ENCODE measurements at regions not wholly inside any gene's neighbourhood (a gene's known extent, or its start where the extent isn't known, plus 50 kb on each side); places are given as distances from the start of the nearest gene placed in this dataset.
A peak's percentile ranks its signal among the peaks of the same experiment; 100 is the strongest.
"Not testable (repeated sequence)": the region's sequence is repeated elsewhere in the genome, so short reads cannot be mapped to it uniquely, and the experiment has no call there.

DNA sequence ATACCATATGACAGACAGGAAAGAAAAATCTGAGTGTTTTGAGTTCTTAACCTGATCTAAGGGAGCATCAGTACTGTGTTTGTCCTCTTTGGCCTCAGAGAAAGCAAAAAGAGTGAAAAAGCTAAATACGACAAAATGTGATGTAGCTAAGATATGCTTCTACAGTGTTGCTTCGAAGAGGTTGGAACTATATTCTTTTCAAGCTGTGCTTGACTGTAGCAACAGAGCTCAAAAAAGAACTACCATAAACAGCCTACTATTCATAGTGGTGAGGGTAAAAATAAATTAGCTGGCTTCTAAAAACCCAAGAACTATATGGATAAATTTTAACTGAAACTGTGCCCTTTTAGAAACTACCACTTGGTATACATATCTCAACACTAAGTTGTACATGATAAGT is 881.8 kb upstream of the PCDH10 start:
- DNase-seq = no peak

GRCh38 chr4:132269303-132269990 is 879.6 kb upstream of the PCDH10 start:
- no peak for DNase-seq

GRCh38 chr4:132275583-132276121 is 873.4 kb upstream of the PCDH10 start:
- no peak for DNase-seq

GRCh38 chr4:132276185-132276584 is 872.9 kb upstream of the PCDH10 start:
- no peak for DNase-seq

DNA sequence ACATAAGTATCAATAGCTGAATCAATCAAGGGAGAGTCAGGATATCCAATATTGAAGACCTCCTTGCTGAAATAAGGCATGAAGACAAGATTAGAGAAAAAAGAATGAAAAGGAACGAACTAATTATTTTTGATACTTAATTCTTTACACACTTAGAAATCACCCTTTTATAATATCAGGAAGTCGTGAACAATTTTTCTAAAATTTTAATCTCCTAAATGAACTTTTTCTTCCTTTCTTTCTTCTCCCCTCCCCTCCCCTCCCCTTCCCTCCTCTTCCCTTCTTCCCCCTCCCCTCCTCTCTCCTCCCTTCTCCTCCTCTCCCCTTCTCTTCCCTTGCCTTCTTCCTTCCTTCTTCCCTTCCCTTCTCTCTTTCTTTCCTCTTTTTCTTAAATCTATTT is 872.1 kb upstream of the PCDH10 start:
- DNase-seq = no peak

- DNase-seq = no peak
These were observed 867.4 kb upstream of the PCDH10 start for GRCh38 chr4:132281733-132282132.

DNA sequence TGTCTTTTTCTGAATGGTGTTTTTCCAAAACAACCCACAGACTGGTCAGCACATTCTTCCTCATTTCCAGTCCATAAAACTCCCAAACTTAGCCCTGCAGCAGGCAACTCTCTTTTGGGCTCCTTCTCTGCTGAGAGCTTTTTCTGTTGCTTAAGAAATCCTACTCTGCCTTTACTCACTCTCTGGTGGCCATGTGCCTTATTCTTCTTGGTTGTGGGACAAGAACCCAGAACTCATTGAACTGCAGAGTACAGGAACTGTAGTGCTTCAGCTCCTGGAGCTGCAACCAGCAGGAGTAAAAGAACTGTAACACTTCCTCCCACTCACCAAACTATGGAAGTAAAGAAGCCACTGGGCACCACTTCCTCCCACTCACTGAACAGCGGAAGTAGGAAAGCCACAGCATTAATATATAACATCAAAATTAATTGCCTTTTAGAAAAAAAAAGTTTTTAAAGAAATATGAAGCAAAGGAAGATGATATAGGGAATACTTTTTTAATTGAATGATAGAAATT is 864.1 kb upstream of the PCDH10 start:
- DNase-seq = no peak

DNA sequence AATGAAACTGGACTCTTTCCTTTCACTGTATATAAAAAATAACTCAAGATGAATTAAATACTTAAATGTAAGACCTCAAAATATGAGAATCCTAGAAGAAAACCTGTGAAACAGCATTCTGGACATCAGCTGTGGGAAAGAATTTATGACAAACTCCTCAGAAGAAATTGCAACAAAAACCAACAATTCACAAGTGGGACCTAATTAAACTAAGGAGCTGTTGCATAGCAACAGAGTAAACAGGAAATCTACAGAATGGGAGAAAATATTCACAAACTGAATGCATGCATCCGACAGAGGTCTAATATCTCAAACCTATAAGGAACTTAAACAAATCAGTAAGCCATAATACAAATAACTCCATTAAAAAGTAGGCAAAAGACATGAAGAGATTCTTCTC is 851.7 kb upstream of the PCDH10 start:
- DNase-seq = no peak

GRCh38 chr4:132299841-132300240 is 849.3 kb upstream of the PCDH10 start:
- DNase-seq = no peak

DNA sequence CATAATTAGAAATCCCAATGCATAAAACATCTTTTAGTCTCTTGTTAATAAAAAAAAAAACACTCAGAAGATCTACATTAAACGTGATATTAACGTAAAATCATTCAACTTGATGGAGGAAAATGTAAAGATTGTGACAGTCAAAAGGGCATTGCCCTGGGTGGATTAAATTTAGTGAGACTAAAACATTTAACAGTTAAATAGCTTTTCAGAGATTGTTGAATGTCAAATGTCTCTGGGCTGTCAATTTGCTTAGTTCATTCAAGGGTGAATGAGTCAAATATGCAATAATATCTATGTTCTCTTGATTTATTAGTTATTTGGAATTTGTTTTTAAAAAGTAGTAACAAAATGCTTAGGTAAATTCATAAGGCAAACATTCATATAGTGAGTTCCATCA is 836.6 kb upstream of the PCDH10 start:
- DNase-seq = no peak

DNA sequence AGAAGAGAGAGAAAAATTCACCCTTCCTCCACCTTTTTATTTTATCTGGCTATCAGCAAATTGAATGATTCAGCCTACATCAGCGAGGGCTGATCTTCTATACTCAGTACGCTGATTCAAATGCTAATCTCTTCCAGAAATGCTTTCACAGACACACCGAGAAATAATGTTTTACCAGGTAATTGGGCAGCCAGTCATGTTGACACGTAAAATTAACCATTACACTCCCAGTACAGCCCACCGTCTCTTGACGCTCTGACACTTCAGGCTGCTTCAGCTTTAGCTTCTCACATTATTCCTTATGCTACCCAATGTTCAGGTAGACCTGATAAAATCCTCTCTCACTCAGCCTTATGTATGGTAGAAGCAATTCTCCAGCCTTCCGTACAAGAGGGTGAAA is 835.2 kb upstream of the PCDH10 start:
- DNase-seq = no peak

DNA sequence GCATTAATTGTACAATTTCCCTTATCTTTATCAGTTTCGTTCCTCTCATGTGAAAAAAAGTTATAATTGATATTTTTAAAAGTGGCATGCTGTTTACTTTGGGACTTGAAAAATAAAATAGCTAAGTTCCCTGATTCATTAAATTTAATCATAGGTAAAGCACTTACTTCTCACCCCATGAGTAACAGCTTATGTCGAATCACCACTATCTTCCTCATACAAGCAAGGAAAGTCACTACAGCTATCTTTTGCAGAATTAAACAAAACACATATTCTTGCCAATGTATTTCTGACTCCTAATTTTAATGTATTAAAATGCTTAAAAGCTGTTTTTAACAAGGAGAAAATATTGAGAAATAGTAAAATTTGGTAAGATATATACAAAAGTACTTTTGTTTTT is 832.4 kb upstream of the PCDH10 start:
- DNase-seq = no peak

DNA sequence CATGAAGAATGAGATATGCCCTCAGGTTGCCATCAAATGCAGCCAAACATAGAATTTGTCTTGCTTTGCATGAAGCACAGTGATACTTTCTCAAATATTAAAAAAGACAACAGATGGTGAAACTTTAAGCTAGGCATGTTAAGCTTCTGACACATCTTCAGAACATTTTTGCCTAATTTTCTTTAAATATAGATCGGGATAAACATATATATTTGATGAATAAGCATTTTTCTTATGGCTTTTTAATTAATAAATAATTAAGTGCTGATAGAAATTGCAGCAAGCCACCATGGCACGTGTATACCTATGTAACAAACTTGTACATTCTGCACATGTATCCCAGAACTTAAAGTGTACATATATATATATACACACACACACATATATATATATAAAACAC is 831.2 kb upstream of the PCDH10 start:
- no peak for DNase-seq

DNA sequence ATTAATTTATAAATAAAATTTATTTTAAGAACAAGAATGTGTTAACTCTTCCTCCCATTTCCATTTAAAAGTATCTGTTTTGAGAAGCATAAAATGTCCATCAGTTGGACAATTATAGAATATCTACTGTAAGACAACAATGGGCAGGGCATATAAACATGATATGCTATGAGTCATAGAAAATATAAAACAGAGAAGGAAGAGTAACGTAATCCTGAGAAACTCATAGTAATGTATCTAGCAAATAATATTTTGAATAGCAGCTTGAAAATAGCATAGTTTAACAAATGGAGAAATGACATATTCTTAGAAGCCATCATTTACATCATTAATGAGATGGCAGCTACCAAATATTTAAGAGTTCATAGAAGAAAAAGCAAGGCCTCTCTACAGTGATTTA is 820.3 kb upstream of the PCDH10 start:
- no peak for DNase-seq

DNA sequence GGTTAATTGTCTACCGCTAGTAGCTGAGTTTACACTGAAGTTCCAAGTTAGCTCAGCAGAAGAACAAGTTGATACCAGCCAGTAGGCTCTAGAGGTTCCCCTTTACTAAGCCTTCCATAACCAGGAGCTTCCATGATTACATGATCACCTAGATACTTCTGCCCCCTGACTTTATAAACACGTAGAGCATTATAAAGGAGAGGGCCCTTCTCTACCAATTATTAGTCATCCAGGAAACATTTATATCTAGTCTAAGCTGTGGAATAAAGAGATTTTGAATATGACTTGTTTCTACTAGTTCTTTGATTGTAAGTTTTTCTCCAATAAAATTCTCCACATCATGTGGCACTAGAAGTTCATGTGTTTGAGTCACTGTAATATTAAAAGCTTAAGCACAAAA is 818.1 kb upstream of the PCDH10 start:
- DNase-seq = no peak

DNA sequence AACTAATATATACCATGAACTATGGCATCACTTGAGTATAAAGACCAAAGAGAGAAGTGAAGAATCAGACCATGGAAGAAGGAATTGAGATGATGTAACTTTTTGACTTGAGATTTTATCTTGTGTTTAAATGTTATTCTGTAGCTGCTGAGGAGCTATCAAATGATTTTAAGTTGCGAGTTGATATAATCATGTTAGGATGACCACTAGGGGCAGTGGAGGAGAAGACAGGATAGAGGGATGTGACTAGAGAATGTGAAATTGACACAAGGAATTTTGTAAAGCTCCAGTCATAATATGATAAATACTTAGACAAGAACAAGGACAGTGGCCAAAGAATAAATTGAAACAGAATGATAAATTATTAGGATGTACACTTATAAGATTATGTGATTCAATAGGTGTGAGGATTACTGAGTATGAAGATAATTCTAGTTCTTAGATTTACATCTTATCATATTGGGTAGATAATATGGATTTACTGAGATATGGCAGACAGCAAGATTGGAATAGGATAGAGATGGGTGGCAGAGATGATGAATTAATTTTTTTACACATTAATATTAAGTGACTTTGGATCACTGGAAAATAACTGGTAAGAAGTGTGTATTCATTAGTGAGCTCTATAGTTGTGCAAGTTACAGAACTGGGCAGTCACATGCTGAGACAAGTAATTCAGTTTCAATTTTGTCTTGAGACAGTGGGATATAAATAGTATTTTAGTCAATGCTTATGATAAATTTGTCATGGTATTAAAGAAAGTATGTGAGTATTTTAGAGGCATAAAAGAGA is 816.0 kb upstream of the PCDH10 start:
- DNase-seq = no peak

DNA sequence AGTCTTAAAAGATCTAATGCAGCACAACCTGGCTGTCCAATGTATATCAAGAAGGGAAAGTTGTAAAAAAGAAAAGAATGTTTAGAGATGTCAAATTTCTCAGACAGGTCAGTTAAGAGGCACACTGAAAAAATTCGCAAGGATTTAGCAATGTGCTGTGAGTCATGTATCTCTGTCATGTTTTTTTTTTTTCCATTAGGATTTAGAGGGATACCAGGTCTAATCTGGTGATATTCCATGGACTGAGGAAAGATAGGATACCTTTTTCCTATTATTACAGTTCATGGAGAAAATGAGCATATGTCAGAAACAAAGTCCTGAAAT is 815.4 kb upstream of the PCDH10 start:
- no peak for DNase-seq

DNA sequence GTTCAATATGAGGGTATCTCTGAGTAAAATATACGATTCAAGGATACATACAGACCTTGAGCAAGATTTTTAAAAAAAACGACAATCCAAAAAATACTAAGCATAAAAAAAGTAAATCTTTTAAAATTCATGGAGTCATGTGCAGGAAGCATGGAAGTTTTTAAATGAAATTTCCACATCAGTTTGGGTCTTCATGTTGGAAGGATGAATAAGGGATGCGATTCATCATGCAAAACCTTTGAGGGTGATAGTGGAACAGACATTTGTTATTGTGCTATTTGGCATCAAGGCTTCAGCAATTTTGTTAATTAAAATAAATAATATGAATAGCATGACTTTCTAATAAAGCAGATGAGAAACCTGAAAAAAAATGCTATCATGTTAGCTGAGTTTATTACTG is 815.0 kb upstream of the PCDH10 start:
- no peak for DNase-seq

GRCh38 chr4:132344924-132345828 is 803.9 kb upstream of the PCDH10 start:
- peak; percentile 90 for DNase-seq

DNA sequence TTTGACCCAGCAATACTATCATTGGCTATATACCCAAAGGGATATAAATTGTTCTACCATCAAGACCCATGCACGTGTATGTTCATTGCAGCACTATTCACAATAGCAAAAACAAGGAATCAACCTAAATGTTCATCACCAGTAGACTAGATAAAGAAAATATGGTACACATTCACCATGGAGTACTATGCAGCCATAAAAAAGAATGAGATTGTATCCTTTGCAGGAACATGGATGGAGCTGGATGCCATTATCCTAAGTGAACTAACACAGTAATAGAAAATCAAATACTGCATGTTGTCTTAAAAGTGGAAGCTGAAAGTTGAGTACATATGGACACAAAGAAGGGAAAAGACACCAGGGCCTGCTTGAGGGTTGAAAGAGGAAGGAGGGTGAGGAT is 803.1 kb upstream of the PCDH10 start:
- DNase-seq = no peak

DNA sequence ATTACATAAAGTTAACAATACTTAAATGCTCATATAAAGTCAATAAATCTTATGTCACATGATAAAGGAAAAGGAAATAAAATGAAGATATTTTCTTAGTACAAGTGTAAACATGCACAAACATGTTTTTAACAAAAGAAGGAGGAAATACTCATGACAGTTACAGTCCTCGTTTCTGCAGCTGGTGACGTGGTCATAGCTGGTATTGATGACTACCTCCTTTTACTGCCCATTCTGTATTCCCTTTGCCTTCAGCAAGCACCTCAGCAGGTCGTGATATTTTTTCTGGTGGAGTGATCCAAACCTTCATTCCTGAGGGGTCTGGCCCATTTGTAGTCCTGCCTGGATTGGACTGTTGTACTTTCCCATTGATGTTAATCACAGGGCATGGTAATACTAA is 797.5 kb upstream of the PCDH10 start:
- not testable (repeated sequence) for DNase-seq

DNA sequence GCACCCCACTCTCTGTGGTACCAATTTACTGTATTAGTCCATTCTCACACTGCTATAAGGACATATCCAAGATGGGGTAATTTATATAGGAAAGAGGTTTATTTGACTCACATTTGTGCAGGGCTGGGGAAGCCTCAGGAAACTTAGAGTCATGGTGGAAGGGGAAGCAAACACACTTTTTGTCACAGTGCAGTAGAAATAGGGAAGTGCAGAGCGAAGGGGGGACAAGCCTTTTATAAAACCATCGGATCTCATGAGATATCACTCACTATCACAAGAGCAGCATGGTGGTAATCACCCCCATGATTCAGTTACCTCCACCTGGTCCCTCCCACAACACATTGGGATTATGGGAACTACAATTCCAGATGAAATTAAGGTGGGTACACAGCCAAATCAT is 766.9 kb upstream of the PCDH10 start:
- no peak for DNase-seq

- no peak for DNase-seq
These were observed 765.4 kb upstream of the PCDH10 start for GRCh38 chr4:132383571-132384199.
